ENCODE measurements at regions not wholly inside any gene's neighbourhood (a gene's known extent, or its start where the extent isn't known, plus 50 kb on each side); places are given as distances from the start of the nearest gene placed in this dataset.
"Not testable (repeated sequence)": the region's sequence is repeated elsewhere in the genome, so short reads cannot be mapped to it uniquely, and the experiment has no call there.

DNA sequence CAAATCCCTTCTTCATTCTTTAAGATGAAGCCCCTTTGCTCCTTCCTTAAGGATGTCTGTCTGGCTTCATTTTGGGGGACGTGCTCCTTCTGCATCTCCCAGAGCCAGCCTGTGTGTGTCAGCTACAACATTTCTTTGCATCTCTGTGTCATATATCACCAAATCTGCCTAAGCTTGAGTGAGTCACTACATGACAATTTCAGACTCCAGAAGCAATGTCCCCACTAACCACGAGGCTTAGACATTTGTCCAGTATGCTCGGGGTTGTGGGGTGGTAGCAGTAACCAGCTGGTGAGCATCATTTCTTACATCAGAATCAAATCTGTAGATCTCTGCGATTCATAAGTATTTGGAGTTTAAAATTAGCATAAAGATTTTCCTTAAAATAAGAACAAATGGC is 54.1 kb upstream of the USP14 start:
- not testable (repeated sequence) for DNase-seq

DNA sequence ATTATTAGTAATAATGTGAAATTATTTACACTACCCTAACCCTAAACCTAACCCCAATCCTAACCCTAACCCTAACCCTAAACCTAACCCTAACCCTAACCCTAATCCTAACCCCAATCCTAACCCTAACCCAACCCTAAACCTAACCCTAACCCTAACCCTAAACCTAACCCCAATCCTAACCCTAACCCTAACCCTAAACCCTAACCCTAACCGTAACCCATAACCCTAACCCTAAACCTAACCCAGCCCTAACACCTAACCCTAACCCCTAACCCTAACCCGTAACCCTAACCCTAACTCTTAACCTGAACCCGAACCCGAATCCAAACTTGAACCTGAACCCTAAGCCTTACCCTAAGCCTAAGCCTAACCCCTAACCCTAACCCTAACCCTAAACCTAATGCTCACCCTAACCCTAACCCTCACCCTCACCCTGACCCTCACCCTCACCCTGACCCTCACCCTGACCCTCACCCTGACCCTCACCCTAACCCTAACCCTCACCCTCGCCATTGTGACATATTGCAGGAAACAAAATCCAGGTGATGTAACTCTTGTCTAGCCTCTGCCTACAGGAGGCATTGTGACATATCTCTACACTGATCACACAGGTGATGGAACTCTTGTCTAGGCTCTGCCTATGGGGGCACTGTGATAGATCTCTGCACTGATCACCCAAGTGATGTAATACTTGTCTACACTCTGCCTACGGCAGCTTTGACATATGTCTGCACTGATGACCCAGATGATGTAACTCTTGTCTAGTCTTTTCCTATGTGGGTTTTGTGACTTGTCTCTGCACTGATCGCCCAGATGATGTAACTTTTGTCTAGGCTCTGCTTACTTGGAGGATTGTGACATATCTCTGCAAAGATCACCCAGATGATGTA is 53.0 kb upstream of the USP14 start:
- DNase-seq, result peak; percentile 12

DNA sequence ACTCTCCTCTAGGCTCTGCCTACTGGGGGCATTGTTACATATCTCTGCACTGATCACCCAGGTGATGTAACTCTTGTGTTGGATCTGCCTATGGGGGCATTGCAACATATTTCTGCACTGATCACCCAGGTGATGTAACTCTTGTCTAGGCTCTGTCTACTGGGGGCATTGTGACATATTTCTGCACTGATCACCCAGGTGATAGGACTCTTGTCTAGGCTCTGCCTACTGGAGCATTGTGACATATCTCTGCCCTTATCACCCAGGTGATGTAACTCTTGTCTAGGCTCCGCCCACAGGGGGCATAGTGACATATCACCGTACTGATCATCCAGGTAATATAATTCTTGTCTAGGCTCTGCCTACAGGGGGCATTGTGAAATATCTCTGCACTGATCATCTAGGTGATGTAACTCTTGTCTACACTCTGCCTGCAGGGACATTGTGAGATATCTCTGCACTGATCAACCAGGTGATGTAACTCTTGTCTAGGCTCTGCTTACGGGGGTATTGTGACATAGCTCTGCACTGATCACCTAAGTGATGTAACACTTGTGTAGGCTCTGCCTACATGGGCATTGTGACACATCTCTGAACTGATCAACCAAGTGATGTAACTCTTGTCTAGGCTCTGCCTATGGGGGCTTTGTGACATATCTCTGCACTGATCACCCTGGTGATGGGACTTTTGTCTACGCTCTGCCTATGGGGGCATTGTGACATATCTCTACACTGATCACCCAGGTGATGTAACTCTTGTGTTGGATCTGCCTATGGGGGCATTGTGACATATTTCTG is 52.1 kb upstream of the USP14 start:
- DNase-seq, result peak; percentile 16

DNA sequence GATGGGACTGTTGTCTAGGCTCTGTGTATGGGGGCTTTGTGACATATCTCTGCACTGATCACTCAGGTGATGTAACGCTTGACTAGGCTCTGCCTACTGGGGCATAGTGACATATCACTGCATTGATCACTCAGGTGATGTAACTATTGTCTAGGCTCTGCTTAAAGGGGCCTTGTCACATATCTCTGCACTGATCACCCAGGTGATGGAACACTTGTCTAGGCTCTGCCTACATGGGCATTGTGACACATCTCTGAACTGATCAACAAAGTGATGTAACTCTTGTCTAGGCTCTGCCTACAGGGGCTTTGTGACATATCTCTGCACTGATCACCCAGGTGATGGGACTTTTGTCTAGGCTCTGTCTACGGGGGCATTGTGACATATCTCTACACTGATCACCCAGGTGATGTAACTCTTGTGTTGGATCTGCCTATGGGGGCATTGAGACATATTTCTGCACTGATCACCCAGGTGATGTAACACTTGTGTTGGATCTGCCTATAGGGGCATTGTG is 51.4 kb upstream of the USP14 start:
- DNase-seq, result not testable (repeated sequence)

DNA sequence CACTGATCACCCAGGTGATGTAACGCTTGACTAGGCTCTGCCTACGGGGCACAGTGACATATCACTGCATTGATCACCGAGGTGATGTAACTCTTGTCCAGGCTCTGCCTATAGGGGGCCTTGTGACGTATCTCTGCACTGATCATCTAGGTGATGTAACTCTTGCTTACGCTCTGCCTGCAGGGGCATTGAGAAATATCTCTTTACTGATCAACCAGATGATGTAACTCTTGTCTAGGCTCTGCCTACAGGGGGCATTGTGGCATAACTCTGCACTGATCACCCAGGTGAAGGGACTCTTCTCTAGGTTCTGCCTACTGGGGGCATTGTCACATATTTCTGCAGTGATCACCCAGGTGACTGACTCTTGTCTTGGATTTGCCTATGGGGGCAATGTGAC is 50.9 kb upstream of the USP14 start:
- peak; percentile 19 for DNase-seq

DNA sequence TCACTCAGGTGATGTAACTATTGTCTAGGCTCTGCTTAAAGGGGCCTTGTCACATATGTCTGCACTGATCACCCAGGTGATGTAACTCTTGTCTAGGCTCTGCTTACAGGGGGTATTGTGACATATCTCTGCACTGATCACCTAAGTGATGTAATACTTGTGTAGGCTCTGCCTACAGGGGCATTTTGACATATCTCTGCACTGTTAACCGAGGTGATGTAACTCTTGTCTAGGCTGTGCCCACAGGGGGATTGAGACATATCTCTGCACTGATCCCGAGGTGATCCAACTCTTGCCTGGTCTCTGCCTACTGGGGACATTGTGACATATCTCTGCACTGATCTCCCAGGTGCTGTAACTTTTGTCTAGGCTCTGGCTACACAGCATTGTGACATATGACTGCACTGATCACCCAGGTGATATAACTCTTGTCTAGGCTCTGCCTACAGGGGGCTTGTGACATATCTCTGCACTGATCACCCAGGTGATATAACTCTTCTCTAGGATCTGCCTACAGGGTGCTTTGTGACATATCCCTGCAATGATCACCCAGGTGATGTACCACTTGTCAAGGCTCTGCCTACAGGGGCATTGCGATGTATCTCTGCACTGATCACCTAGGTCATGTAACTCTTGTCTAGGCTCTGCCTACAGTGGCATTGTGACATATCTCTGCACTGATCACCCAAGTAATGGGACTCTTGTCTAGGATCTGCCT is 50.3 kb upstream of the USP14 start:
- DNase-seq, result not testable (repeated sequence)

Measured in CD4-positive, alpha-beta T cell treated with Interleukin-17A for 1 hour (primary cell).